ENCODE measurements at regions not wholly inside any gene's neighbourhood (a gene's known extent, or its start where the extent isn't known, plus 50 kb on each side); places are given as distances from the start of the nearest gene placed in this dataset.
A peak's percentile ranks its signal among the peaks of the same experiment; 100 is the strongest.

DNA sequence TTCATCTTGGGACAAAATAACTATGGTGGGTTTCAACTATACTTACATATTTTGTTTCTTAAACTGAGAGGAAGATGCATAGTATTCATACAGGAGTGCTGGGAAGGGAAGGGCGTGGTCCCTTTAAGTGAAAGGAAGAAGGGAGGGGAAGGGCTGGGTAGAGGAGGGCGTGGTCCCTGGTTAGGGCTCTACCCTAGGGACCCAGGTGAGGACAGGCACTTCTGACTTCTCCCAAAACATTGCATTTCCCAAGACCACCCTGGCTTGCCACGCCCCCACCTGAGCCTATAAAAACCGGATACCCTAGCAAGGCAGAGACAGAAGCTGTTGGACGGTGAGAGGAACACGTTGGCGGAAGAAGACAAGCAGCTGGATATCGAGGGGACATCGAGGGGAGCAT lies 157.6 kb upstream of the PLXNA4 start:
- DNase-seq: no peak

DNA sequence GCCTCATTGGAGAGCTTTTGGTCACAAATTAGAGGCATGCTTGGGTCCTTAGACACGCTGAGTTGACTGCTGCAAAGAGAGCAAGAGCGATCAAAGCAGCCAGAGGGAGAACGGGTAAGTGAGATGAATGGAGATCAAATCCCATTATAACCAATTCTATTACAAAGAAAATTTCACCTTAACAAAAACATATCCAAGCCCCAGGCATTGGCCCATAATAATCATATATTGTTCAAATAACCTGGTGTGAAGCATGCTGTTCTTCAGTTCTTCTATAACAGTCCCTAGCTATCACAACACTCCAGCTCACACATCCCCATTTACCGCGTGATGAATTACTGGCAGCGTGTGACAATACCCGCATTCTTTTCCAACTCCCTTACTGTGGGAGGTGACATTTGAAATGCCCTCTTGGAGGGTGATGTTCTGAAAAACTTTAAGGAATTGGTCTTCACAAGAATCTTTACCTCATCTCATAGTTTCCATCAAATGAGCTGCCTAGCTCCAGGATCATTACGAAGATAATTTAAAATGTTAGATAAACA lies 156.1 kb upstream of the PLXNA4 start:
- no peak for DNase-seq

DNA sequence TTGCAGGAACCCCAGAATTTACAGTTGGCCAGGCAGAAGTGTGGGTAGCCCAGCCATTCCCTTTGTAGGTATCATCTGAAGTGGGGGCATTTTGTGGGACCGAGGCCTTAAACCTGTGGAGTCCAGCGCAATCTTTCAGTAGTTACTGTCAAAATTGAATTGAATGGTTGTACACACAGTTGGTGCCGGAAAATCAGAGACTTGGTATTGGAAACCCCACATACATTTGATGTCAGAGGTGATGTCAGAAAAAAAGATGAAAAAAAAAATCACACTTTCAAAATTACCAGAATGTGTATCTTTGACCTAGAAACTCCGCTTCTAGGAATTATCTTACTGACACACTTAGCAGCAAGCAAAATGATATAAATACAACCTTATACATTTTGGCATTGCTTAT lies 153.8 kb upstream of the PLXNA4 start:
- no peak for DNase-seq

DNA sequence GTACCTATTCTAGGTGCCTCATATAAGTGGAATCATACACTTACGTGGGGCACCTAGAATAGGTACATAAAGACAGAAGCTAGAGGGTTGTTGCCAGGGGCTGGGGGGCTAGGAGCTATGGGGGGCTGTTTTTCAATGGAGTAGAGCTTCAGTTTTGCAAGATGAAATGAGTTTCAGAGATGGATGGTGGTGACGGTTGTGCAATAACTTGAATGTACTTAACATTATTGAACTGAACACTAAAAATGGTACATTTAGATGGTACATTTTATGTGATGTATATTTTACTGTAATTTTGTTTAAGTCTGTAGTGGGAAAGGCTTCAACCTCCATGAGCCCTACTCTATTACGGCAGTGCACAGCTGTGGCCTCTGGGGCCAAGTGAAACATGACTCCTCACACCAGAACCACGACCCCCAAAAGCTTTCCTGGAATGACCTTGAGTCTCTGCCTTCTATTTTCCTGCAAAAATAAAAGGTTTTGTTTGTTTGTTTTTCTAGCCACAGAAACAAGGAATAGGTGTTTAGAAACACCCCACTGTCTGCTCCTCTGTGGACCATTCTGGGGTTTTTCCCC lies 147.3 kb upstream of the PLXNA4 start:
- no peak for DNase-seq

DNA sequence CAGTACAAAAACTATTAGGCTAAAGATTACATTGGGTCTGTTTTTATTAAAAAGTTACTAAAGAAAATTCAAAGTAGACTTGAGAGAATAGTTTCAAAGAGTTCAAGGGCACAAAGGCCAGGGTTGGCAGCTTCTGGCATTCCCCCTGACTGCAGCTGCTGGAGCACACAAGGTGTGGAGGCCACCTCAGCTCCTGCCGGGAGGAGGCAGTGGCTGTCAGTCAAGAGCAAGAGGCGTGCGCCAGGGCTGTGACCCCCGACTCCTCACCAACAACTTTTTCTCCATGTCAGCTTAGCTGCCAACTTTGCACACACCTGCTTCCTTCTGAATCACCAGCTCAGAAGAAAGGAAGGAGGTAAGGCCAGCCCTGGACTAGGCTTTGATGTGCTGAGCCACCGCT lies 144.6 kb upstream of the PLXNA4 start:
- DNase-seq: no peak

DNA sequence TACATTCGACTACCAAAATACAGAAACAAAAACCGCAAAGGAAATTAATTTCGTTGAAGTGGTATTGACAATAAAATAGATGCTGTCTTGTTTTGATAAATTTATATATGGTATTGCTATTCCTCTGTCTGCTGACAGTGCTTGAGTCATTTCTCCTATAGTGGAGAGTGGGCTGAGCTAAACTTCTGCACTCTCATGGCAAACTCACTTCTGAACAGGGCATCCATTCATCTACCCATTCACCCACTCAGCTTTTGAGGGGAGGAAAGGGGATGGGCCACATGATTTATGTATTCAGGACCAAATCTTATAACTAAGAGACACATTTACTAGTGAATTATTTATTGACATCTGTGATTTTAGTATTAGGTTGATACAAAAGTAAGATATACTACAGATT lies 137.6 kb upstream of the PLXNA4 start:
- no peak for DNase-seq

DNA sequence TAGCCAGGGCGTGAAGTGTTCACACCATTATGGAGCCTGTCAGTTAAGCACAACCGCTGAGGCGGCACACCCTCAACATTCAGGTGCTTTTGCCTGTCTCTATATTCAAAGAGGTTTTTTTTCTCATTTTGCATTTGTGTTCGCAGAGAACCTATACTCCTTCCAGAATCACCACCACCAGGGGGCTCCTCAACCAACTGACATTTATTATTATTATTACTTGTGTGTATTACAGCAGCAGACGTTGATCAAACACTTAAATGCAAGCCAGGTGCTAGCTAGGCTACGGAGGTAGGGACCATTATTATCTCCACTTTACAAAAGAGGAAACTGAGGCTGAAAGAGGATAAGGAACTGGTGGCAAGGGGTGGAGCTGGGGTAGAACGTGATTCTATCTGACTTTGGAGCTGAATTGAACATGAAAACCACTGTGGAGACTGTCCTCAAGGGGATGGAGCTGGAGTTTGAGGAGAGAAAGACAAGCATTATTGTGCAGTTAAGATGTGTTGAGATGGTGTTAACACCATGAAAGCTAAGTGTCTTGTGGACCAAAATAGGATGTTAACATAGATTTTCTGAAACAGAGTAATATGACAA lies 133.8 kb upstream of the PLXNA4 start:
- peak in 1 of 2 donors; percentile 44 for DNase-seq

DNA sequence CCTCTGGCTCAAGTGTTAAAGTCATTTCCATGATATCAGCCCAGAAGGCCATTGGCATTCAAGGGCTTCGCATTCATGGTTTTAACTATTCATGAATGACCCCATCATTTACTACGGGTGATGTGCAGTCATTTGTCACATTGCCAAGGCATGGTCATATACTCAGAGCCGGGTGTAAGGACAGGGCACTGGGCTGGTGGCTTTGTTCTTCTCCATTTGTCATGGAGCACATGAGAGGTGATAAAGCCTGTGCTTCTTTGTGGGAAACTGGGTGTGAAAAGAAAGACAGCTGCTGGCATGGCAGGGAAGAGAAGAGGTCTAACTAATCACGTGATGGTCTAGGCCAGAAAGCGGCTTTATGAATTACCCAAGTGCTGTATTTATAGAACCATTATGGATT lies 132.2 kb upstream of the PLXNA4 start:
- DNase-seq: no peak

DNA sequence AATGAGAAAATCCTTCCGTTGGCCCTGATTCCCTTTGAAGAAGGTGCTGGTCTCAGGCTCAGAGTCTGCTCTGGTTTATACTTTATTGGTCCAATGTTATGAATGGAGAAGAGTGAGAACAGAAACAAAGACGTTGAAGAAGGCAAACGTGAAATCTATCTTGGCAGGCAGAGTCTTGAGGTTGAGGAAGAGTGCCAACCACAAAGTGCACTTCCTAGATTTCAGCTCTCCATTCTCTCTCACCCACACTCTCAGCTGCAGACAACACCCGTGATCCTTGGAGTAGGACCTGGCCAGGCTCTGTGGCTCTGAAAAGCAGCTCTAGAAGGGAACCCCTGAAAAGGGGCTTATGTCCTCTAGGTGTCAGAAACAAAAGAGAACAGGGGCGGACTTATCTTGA lies 128.9 kb upstream of the PLXNA4 start:
- DNase-seq: no peak

DNA sequence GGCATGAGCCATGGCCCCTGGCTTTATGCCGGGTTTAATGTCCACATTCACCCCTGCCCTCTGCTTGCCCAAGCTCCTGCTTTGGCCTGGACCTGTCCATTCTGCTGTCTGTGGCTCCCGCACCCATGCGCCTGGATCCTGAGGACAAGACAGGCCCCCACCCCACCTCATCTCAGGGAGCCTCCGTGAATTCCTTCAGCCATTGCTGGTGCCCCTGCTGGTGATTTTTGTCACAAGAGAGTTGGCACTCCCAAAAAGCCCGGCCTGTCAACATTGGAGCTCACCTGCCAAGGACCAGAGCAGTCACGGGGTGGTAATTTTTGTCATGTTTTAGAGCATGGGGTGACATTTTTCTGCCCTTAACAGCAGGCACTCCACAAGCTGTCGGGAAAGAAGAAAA lies 127.5 kb upstream of the PLXNA4 start:
- DNase-seq: no peak

DNA sequence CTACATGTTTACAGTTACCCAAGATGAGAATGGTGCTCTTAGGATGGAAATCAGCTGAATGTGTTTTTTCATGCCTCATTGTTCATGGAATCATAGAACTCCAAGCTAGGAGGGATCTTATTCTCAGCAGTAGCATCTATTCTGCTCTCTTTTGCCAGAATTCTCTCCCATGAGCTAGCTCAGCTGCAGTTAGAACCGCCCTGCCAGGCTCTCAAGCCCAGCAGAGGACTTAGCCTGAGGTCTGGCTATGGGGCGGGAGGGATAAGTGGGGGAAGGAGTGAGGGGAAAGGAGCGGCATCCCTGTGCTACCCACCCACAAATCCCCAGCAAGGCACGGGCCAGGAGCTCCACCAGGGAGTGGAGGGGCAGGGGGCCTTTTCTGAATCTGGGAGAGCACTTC lies 120.7 kb upstream of the PLXNA4 start:
- DNase-seq: no peak

DNA sequence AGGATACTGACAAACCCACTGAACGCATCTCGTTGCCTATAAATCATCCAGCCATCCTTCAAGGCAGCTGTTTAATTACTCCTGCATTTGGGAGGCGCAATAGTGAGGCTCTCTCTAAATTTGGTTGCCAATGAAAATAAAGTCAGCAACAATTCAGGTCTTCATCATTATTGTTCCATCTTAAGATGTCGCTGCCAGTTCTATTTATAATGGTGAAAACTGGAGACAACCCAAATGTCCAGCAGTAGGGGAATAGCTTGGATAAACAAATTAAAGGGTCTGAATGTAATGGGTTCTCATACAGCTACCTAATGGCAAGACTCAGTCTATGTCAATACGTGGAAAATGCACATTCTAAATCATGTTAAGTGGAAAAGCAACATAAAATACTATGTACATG lies 120.1 kb upstream of the PLXNA4 start:
- DNase-seq: no peak

DNA sequence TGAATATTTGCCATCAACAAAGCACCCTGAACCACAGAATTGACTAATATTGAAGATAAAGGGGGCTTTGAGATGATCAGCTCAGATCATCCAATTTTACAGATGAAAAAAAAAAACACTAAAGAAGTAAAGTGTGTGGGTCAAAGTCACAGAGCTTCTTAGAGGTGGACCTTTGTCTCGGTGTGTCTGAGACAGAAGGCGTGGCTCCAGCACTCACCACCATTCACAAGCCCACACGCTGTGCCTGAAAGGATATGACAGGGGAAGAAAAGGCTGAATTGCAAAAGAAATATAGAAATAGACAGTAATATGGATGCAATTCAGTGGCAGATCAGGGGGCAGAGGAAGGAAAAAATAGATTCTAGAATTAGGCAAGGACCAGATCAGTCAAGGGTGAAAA lies 114.9 kb upstream of the PLXNA4 start:
- DNase-seq: no peak

DNA sequence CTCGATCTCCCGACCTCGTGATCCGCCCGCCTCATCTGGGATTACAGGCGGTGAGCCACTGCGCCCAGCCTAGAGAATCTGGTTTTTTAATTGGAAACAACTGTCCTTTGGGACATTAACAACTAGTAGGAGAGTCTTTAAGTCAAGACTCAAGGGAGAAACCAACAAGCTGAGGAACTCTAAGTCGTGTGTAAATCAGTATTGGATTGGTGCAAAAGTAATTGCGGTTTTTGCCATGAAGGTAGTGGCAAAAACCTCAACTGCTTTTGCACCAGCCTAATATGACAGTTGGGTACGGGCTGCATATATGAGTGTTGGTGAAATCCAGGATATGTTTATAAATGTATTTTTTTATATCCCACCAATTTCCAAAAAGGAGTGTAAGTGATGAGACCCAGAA lies 113.9 kb upstream of the PLXNA4 start:
- no peak for DNase-seq

DNA sequence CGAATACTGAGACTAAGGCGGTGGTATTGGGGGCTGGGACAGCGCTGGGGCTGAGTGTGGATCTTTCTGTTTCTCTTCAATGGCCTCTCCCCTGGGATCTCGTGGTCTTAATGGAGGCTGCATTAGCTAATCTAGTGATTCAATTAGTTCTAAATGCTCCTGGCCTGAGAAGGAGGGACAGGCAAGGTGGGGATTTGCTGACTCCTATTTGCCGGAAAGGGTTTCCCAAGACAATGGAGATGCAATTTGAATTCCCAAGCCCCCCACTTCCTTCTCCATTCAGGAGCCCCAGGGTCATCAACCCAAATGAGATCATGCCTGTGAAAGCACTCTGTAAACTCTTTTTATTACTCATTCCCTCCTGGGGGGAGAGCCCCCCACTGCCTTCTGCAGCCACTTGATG lies 111.7 kb upstream of the PLXNA4 start:
- DNase-seq: no peak

DNA sequence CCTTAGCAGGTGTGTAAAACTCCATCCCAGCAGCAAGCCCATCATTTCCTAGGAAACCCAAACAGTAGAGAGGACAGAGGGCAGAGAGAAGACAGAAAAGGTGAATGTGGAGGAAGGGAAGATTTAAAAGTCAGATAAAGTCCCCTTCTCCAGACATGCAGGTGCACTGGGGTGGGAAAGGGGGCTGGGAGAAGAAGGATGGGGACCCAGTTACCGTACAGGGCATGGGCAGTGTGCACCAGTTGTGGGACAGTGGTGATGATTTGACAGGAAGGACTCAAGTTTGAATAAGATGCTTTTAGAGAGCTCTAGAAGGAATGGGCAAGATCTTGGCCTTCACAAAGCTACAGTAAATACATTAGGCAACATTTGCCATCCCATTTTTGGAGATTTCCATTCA lies 110.7 kb upstream of the PLXNA4 start:
- DNase-seq: no peak

DNA sequence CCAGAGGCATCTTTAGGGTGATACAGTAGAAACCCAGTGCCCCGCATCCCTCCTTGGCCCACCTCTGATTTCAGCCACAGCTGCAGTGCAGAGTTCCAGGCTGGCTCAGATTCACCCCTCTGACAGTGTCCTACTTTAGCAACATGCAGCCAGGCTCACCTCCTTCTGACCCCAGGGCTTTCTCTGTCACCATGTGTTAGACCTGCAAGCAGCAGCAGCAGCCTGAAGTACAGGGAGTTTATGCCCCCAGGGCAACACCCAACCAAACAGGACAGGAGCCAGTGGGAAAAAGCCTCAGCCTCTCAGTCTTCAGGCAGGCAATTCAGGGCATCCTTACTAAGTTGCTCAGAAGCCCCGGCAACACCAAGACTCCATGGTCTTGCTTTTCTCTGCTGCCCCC lies 109.0 kb upstream of the PLXNA4 start:
- no peak for DNase-seq

DNA sequence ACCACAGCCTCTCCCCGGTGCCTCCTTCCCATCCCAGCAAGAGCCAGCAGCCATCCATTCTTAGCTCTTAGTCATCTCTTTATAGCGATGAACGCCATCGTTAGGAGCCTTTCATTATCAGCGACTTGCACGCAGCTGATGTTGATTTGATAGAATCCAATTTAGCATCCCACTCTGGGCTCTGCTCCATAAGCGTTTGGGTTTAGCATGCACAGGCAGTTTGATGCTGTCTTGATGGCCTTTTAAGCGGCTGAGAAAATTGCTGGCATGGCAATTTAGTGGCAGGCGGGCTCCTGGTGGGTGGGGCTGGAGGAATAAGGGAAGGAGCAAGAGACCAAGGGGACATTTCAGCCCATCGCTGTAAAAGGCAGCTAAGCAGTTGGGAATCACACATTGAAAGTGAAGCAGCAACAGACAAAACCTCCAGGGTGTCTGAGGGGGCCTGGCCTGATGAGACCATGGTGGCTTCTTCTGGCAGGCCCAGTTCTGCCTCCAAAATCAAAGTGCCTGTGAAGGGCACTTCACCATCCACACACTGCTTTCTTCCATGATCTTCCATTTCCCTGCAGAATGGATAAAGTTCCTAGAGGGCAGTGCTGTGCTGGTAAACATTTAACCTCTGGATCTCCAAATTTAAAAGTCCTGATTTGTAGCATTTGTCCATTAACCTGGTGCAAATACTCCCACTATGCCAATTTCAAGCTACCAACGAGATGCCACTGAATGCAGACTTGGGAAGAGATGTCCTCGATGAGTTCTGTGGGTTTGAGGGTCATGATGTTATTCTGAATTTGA lies 107.8 kb upstream of the PLXNA4 start:
- no peak for DNase-seq

DNA sequence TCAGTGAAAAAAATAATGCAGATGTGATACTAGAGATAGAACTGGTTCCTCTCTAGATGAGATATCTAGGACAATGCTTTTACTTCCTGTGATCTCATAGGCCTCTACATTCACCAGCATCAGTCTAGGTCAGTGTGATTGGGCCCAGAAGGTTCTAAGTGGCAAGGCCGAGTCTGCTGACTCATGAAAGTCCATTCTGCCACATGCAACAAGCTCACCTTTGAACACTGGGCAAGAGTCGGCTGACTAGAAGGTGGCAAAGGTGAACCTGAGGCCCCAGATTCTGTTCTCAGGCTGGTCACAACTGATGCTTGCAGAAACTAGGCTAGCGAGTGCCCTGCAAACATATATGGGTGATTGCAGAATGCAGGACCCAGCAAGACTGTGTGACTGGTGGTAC lies 105.7 kb upstream of the PLXNA4 start:
- DNase-seq: no peak

DNA sequence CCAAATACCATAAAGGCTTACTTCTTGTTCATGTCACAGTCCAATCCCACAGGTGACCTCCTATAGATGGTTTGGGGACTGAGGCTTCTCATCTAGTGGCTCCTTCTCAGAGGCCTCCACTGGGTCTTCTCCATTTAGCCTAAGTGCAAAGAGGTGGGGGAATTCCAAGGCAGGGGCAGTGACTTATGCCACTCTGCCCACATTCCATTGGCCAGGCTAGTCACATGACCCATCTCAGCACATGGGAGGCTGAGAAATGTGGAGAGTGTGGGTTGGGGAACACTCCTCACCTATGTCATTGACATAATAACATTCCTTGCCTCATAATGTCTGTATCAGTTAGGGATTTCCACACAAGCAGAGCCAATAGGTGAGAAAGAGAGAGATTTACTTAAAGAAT lies 104.3 kb upstream of the PLXNA4 start:
- DNase-seq: no peak

DNA sequence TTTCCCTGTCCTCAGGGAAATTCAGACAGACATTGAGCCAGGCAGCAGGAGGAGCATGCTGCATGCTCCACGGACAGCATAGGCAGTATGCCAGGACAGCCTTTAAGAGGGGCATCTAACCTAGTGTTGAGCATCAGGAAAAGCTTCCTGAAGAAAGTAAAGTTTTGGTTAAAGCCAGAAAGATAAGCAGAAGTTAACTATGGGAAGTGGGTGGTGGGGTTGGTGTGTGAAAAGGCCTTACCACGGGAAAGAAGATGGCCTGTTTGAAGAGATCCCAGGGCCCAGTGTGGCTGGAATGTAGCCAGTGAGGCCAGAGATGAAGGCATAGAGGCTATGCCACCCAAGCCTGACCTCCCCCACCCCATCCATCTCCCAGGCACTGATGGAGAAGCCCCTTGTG lies 102.4 kb upstream of the PLXNA4 start:
- no peak for DNase-seq

DNA sequence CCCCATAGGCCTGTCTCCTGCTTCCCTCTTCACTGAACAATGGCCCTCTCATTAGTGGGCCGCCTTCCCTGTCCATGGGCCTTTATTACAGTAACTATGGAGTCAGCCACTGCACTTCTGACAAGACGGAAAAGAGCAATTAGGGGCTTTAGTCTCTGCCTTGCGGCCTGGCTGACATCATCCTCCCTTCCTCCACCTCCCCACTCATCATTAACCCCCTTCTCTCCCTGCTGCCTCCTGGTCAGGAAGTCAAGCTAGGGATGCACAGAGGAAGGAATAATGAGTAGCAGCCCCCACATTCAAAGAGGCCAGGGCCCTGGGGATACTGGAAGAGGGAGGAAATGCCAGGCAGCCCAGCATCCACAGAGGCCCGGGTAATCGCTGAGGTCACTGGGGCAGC lies 101.6 kb upstream of the PLXNA4 start:
- DNase-seq: no peak

DNA sequence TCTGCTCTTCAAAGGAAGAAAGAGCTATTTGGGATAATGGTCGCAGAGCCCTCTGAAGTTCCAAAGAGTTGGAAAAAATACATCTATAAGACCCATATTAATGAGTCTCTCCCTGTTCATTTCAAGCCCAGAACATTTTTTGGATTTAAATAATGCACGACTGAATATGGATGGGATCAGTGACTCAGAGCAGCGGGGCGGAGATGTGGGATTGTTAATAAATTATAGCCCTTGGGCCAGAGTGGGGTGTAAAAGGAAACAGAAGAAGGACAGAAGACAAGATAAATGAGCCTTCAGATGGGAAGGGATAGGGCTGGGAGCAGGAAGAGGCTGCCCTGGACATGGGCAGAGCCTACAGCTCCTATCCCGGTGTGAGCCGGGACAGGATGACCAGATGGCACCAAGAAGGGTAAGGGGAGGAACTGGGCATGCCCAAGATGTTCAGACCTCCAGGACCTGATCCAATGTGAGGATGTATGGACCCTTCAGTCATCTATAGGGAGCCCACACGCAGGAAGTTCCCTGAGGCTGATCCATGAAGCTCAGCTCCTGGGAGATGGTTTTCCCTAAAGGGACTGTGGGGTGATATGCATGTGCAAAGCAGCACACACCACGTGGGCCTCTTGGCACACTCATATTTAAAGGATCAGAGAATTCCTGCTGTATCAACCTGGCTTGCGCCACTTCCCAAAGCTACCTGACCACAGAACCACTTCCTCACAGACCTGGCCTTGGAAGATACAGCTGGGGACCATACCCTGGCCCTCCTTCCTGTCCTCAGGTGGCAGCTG lies 96.1 kb upstream of the PLXNA4 start:
- no peak for DNase-seq

DNA sequence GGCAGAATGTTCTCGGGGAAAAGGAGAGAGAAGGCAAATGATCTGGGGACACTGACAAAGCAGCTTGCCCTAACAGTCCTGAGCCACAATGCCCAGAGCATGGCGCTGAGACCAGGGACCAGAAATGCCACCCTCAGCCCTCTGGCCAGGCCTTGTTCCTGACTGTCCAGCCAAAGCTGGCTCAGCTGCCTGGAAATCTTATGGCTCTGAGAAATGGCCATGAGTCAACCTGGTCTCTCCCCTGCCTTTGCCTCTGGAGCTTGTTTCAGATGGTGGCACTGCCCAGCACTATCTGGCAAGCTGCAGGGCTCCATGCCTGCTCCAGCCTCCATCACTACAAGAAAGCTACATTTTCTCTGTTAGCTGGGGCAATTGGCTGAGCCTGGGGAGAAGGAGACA lies 90.5 kb upstream of the PLXNA4 start:
- no peak for DNase-seq
